ENCODE measurements at regions not wholly inside any gene's neighbourhood (a gene's known extent, or its start where the extent isn't known, plus 50 kb on each side); places are given as distances from the start of the nearest gene placed in this dataset.

GRCh38 chr3:22236490-22237270, 485.7 kb upstream of the ZNF385D start:
- no peak for DNase-seq

GRCh38 chr3:22239011-22239410, 488.0 kb upstream of the ZNF385D start:
- no peak for DNase-seq

- DNase-seq: no peak
Measured at GRCh38 chr3:22241110-22241509, 490.1 kb upstream of the ZNF385D start.

GRCh38 chr3:22244761-22245521, 493.9 kb upstream of the ZNF385D start:
- DNase-seq: no peak

GRCh38 chr3:22245811-22246583, 495.0 kb upstream of the ZNF385D start:
- DNase-seq: no peak

- no peak for DNase-seq
Measured at GRCh38 chr3:22249658-22250057, 498.6 kb upstream of the ZNF385D start.

- DNase-seq: no peak
Measured at GRCh38 chr3:22257252-22257651, 506.2 kb upstream of the ZNF385D start.

- DNase-seq: no peak
Measured at GRCh38 chr3:22262386-22262785, 511.4 kb upstream of the ZNF385D start.

- no peak for DNase-seq
Measured at GRCh38 chr3:22263042-22263441, 512.0 kb upstream of the ZNF385D start.

- no peak for DNase-seq
Measured at GRCh38 chr3:22265403-22265802, 514.4 kb upstream of the ZNF385D start.

- no peak for DNase-seq
Measured at GRCh38 chr3:22269831-22270230, 518.8 kb upstream of the ZNF385D start.

- no peak for DNase-seq
Measured at GRCh38 chr3:22276351-22276750, 525.3 kb upstream of the ZNF385D start.

- no peak for DNase-seq
Measured at GRCh38 chr3:22284559-22284958, 533.5 kb upstream of the ZNF385D start.

- no peak for DNase-seq
Measured at GRCh38 chr3:22288756-22289155, 537.7 kb upstream of the ZNF385D start.

GRCh38 chr3:22292681-22293080, 541.7 kb upstream of the ZNF385D start:
- no peak for DNase-seq

- DNase-seq: no peak
Measured at GRCh38 chr3:22296601-22297000, 545.6 kb upstream of the ZNF385D start.

GRCh38 chr3:22297436-22297835, 546.4 kb upstream of the ZNF385D start:
- DNase-seq: no peak

GRCh38 chr3:22306454-22306853, 555.4 kb upstream of the ZNF385D start:
- no peak for DNase-seq

GRCh38 chr3:22308871-22309270, 557.9 kb upstream of the ZNF385D start:
- DNase-seq: no peak

- no peak for DNase-seq
Measured at GRCh38 chr3:22315925-22316324, 564.9 kb upstream of the ZNF385D start.

- no peak for DNase-seq
Measured at GRCh38 chr3:22318325-22318724, 567.3 kb upstream of the ZNF385D start.

GRCh38 chr3:22319446-22319845, 568.4 kb upstream of the ZNF385D start:
- DNase-seq: no peak

GRCh38 chr3:22322861-22323260, 571.9 kb upstream of the ZNF385D start:
- DNase-seq: no peak

- DNase-seq: no peak
Measured at GRCh38 chr3:22326305-22326704, 575.3 kb upstream of the ZNF385D start.
